ENCODE measurements at regions not wholly inside any gene's neighbourhood (a gene's known extent, or its start where the extent isn't known, plus 50 kb on each side); places are given as distances from the start of the nearest gene placed in this dataset.

GRCh38 chr10:2731940-2732339 is 335.4 kb upstream of the PFKP start:
- H3K36me3 ChIP-seq (ENCODE audit: low read length): no peaks in the 10 kb centered on the region
- no peaks in the 10 kb centered on the region for H4K20me1 ChIP-seq (ENCODE audit: low read depth, low read length)
- no peak overlapping the region for H3K4me3 ChIP-seq (ENCODE audit: insufficient read depth, low read length, poor library complexity, severe bottlenecking)
- no peaks in the 10 kb centered on the region for H3K9me2 ChIP-seq (replicated peaks; ENCODE audit: insufficient read depth, low read length)
- no peaks in the 10 kb centered on the region for H3F3A ChIP-seq (ENCODE audit: insufficient read depth)
- H3K4me2 ChIP-seq (ENCODE audit: low read depth, low read length, poor library complexity, severe bottlenecking): no peak overlapping the region
- H3K27ac ChIP-seq (ENCODE audit: low read depth, low read length): no peak overlapping the region
- H2AFZ ChIP-seq (ENCODE audit: low read depth, low read length, severe bottlenecking): no peak overlapping the region
- H3K27me3 ChIP-seq (ENCODE audit: low read length): no peaks in the 10 kb centered on the region
- no peaks in the 10 kb centered on the region for H3K9me3 ChIP-seq (ENCODE audit: insufficient read depth, low read length)
- H3K9ac ChIP-seq (ENCODE audit: low read length): no peak overlapping the region
- no peaks in the 10 kb centered on the region for H3K79me2 ChIP-seq (ENCODE audit: insufficient read depth, low read length)
- TF ChIP-seq CTCF (IDR thresholded peaks at IDR 0.05; ENCODE audit: insufficient read depth, low read length, poor library complexity, severe bottlenecking): no peak
- no peak for TF ChIP-seq EZH2phosphoT487 (conservative IDR thresholded peaks at IDR 0.05; ENCODE audit: low read length)

- Histone ChIP-seq H3K9ac (ENCODE audit: low read length) (no peak overlapping the region), H3K79me2 (ENCODE audit: insufficient read depth, low read length) (no peaks in the 10 kb centered on the region), H2AFZ (ENCODE audit: low read depth, low read length, severe bottlenecking) (no peak overlapping the region), H3F3A (ENCODE audit: insufficient read depth) (no peaks in the 10 kb centered on the region), H3K4me2 (ENCODE audit: low read depth, low read length, poor library complexity, severe bottlenecking) (no peak overlapping the region), H3K27ac (ENCODE audit: low read depth, low read length) (no peak overlapping the region), H3K4me3 (ENCODE audit: insufficient read depth, low read length, poor library complexity, severe bottlenecking) (no peak overlapping the region), H3K36me3 (ENCODE audit: low read length) (no peaks in the 10 kb centered on the region), H3K27me3 (ENCODE audit: low read length) (no peaks in the 10 kb centered on the region), H3K9me2 (replicated peaks; ENCODE audit: insufficient read depth, low read length) (no peaks in the 10 kb centered on the region), H3K9me3 (ENCODE audit: insufficient read depth, low read length) (no peaks in the 10 kb centered on the region), H4K20me1 (ENCODE audit: low read depth, low read length) (no peaks in the 10 kb centered on the region)
- TF ChIP-seq CTCF (IDR thresholded peaks at IDR 0.05; ENCODE audit: insufficient read depth, low read length, poor library complexity, severe bottlenecking): no peak
- TF ChIP-seq EZH2phosphoT487 (conservative IDR thresholded peaks at IDR 0.05; ENCODE audit: low read length): no peak
These were observed 338.2 kb upstream of the PFKP start for GRCh38 chr10:2729197-2729596.

GRCh38 chr10:2728087-2728486 is 339.3 kb upstream of the PFKP start:
- Histone ChIP-seq H2AFZ (ENCODE audit: low read depth, low read length, severe bottlenecking) (no peak overlapping the region), H3F3A (ENCODE audit: insufficient read depth) (no peaks in the 10 kb centered on the region), H4K20me1 (ENCODE audit: low read depth, low read length) (no peaks in the 10 kb centered on the region), H3K27ac (ENCODE audit: low read depth, low read length) (no peak overlapping the region), H3K4me2 (ENCODE audit: low read depth, low read length, poor library complexity, severe bottlenecking) (no peak overlapping the region), H3K79me2 (ENCODE audit: insufficient read depth, low read length) (no peaks in the 10 kb centered on the region), H3K9me3 (ENCODE audit: insufficient read depth, low read length) (no peaks in the 10 kb centered on the region), H3K9me2 (replicated peaks; ENCODE audit: insufficient read depth, low read length) (no peaks in the 10 kb centered on the region), H3K4me3 (ENCODE audit: insufficient read depth, low read length, poor library complexity, severe bottlenecking) (no peak overlapping the region), H3K9ac (ENCODE audit: low read length) (no peak overlapping the region), H3K36me3 (ENCODE audit: low read length) (no peaks in the 10 kb centered on the region), H3K27me3 (ENCODE audit: low read length) (no peaks in the 10 kb centered on the region)
- no peak for TF ChIP-seq CTCF (IDR thresholded peaks at IDR 0.05; ENCODE audit: insufficient read depth, low read length, poor library complexity, severe bottlenecking)

GRCh38 chr10:2716596-2716995 is 350.8 kb upstream of the PFKP start:
- Histone ChIP-seq H3K9me2 (replicated peaks; ENCODE audit: insufficient read depth, low read length) (no peaks in the 10 kb centered on the region), H2AFZ (ENCODE audit: low read depth, low read length, severe bottlenecking) (no peak overlapping the region), H3K27ac (ENCODE audit: low read depth, low read length) (no peak overlapping the region), H3K27me3 (ENCODE audit: low read length) (no peaks in the 10 kb centered on the region), H3K79me2 (ENCODE audit: insufficient read depth, low read length) (no peaks in the 10 kb centered on the region), H3K36me3 (ENCODE audit: low read length) (no peaks in the 10 kb centered on the region), H3K9me3 (ENCODE audit: insufficient read depth, low read length) (no peaks in the 10 kb centered on the region; the same call in 1 of the 2 replicates), H4K20me1 (ENCODE audit: low read depth, low read length) (no peaks in the 10 kb centered on the region), H3K4me3 (ENCODE audit: insufficient read depth, low read length, poor library complexity, severe bottlenecking) (no peak overlapping the region), H3K4me2 (ENCODE audit: low read depth, low read length, poor library complexity, severe bottlenecking) (no peak overlapping the region), H3F3A (ENCODE audit: insufficient read depth) (no peaks in the 10 kb centered on the region), H3K9ac (ENCODE audit: low read length) (no peak overlapping the region)
- TF ChIP-seq CTCF (IDR thresholded peaks at IDR 0.05; ENCODE audit: insufficient read depth, low read length, poor library complexity, severe bottlenecking): no peak
- TF ChIP-seq EZH2phosphoT487 (conservative IDR thresholded peaks at IDR 0.05; ENCODE audit: low read length): no peak

Data from SU-DHL-6 (cell line).